ENCODE measurements at regions not wholly inside any gene's neighbourhood (a gene's known extent, or its start where the extent isn't known, plus 50 kb on each side); places are given as distances from the start of the nearest gene placed in this dataset.

- no peak overlapping the region for H3K27ac ChIP-seq (ENCODE audit: insufficient read depth, low read length)
- no peaks in the 10 kb centered on the region for H3K9me3 ChIP-seq (ENCODE audit: control insufficient read depth, insufficient read depth, low read depth, low read length)
- H3K4me1 ChIP-seq (ENCODE audit: control insufficient read depth, extremely low read depth, insufficient read depth, low read length): no peaks in the 10 kb centered on the region
- no peak overlapping the region for H3K9ac ChIP-seq (ENCODE audit: insufficient read depth, low read length)
- peak overlapping the region in 2 of 4 experiments; percentile 17 for H3K4me3 ChIP-seq (replicated peaks in 1 of 4; ENCODE audit: control extremely low read depth in 1 of 4, insufficient read depth in 1 of 4, low read depth in 3 of 4, low read length in 4 of 4)
- no peaks in the 10 kb centered on the region for H3K36me3 ChIP-seq (ENCODE audit: control insufficient read depth, insufficient read depth, low read length)
- DNase-seq (ENCODE audit: low read depth in 2 of 2): peak; percentile 43 to 53
- H3K4me2 ChIP-seq (ENCODE audit: extremely low read depth, insufficient read depth, low read length): peak overlapping the region; percentile 11
- H3K27me3 ChIP-seq (ENCODE audit: control insufficient read depth, insufficient read depth, low read length): peaks cover 6% of the 10 kb centered on the region
- H3K79me2 ChIP-seq (ENCODE audit: control insufficient read depth, insufficient read depth, low read length): no peaks in the 10 kb centered on the region
- TF ChIP-seq EZH2 (IDR thresholded peaks at IDR 0.05; ENCODE audit: low read length, missing control alignments) (no peak), CTCF (conservative IDR thresholded peaks at IDR 0.05 in 1 of 2, IDR thresholded peaks at IDR 0.05 in 1 of 2; ENCODE audit: low read depth in 1 of 2, low read length in 2 of 2) (peak; percentile 88 to 90)
- H2AFZ ChIP-seq (ENCODE audit: low read length): no peak overlapping the region
- H4K20me1 ChIP-seq (ENCODE audit: control insufficient read depth, extremely low read depth, insufficient read depth, low read length): no peaks in the 10 kb centered on the region
These were observed 88.0 kb upstream of the TMEM260 start for GRCh38 chr14:56491299-56492285.

GRCh38 chr14:56494167-56494566 lies 85.4 kb upstream of the TMEM260 start:
- Histone ChIP-seq H3K36me3 (ENCODE audit: control insufficient read depth, insufficient read depth, low read length) (no peaks in the 10 kb centered on the region), H3K4me2 (ENCODE audit: extremely low read depth, insufficient read depth, low read length) (no peak overlapping the region), H3K27me3 (ENCODE audit: control insufficient read depth, insufficient read depth, low read length) (peaks cover 6% of the 10 kb centered on the region), H3K9ac (ENCODE audit: insufficient read depth, low read length) (no peak overlapping the region), H3K27ac (ENCODE audit: insufficient read depth, low read length) (no peak overlapping the region), H3K79me2 (ENCODE audit: control insufficient read depth, insufficient read depth, low read length) (no peaks in the 10 kb centered on the region), H4K20me1 (ENCODE audit: control insufficient read depth, extremely low read depth, insufficient read depth, low read length) (no peaks in the 10 kb centered on the region), H3K4me3 (replicated peaks in 1 of 4; ENCODE audit: control extremely low read depth in 1 of 4, insufficient read depth in 1 of 4, low read depth in 3 of 4, low read length in 4 of 4) (no peak overlapping the region), H2AFZ (ENCODE audit: low read length) (no peak overlapping the region), H3K4me1 (ENCODE audit: control insufficient read depth, extremely low read depth, insufficient read depth, low read length) (no peaks in the 10 kb centered on the region), H3K9me3 (ENCODE audit: control insufficient read depth, insufficient read depth, low read depth, low read length) (no peaks in the 10 kb centered on the region)
- TF ChIP-seq EZH2 (IDR thresholded peaks at IDR 0.05; ENCODE audit: low read length, missing control alignments): no peak
- no peak for TF ChIP-seq CTCF (conservative IDR thresholded peaks at IDR 0.05 in 1 of 2, IDR thresholded peaks at IDR 0.05 in 1 of 2; ENCODE audit: low read depth in 1 of 2, low read length in 2 of 2)
- DNase-seq (ENCODE audit: low read depth in 2 of 2): no peak

GRCh38 chr14:56498112-56498511 lies 81.5 kb upstream of the TMEM260 start:
- H3K9me3 ChIP-seq (ENCODE audit: control insufficient read depth, insufficient read depth, low read depth, low read length): no peaks in the 10 kb centered on the region
- no peaks in the 10 kb centered on the region for H3K4me1 ChIP-seq (ENCODE audit: control insufficient read depth, extremely low read depth, insufficient read depth, low read length)
- no peaks in the 10 kb centered on the region for H3K36me3 ChIP-seq (ENCODE audit: control insufficient read depth, insufficient read depth, low read length)
- no peaks in the 10 kb centered on the region for H3K79me2 ChIP-seq (ENCODE audit: control insufficient read depth, insufficient read depth, low read length)
- no peak overlapping the region for H3K27ac ChIP-seq (ENCODE audit: insufficient read depth, low read length)
- H3K4me2 ChIP-seq (ENCODE audit: extremely low read depth, insufficient read depth, low read length): no peak overlapping the region
- no peak for TF ChIP-seq EZH2 (IDR thresholded peaks at IDR 0.05; ENCODE audit: low read length, missing control alignments)
- no peak overlapping the region for H2AFZ ChIP-seq (ENCODE audit: low read length)
- no peaks in the 10 kb centered on the region for H4K20me1 ChIP-seq (ENCODE audit: control insufficient read depth, extremely low read depth, insufficient read depth, low read length)
- no peak for DNase-seq (ENCODE audit: low read depth in 2 of 2)
- H3K27me3 ChIP-seq (ENCODE audit: control insufficient read depth, insufficient read depth, low read length): peaks cover 2% of the 10 kb centered on the region
- H3K9ac ChIP-seq (ENCODE audit: insufficient read depth, low read length): no peak overlapping the region
- H3K4me3 ChIP-seq (replicated peaks in 1 of 4; ENCODE audit: control extremely low read depth in 1 of 4, insufficient read depth in 1 of 4, low read depth in 3 of 4, low read length in 4 of 4): no peak overlapping the region
